GM21360 (cell line): ENCODE measurements at regions not wholly inside any gene's neighbourhood (a gene's known extent, or its start where the extent isn't known, plus 50 kb on each side); places are given as distances from the start of the nearest gene placed in this dataset.

Experiments
- ATAC-seq: cut with Tn5 transposase; IDR thresholded peaks from one replicate; pipeline ENCODE4 v1.9.1; 2021; ENCODE audit warnings: mild to moderate bottlenecking, moderate library complexity; ENCODE audit not compliant: unreplicated experiment

DNA sequence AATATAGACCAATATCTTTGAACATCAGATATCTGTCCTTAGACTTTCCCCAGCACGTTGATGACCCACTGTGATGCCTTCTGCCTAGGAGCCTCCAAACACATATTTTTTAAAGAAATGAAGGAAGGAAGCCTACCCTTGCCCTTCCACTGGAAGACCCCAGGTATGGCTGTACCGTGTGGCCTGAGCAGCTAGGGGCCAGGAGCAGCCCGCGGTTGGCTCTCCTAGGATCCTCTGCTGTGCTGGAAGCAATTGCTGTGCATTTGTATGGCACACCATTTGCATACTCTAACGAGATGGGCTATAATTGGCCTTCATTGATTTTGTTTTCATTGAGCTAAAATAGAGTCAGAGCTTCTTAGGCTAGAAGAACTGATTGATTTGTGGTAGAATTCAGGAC, 128.8 kb downstream of the GPAT3 start:
- no peak for ATAC-seq

- no peak for ATAC-seq
These were observed 128.2 kb downstream of the GPAT3 start for GRCh38 chr4:83664071-83664470.

DNA sequence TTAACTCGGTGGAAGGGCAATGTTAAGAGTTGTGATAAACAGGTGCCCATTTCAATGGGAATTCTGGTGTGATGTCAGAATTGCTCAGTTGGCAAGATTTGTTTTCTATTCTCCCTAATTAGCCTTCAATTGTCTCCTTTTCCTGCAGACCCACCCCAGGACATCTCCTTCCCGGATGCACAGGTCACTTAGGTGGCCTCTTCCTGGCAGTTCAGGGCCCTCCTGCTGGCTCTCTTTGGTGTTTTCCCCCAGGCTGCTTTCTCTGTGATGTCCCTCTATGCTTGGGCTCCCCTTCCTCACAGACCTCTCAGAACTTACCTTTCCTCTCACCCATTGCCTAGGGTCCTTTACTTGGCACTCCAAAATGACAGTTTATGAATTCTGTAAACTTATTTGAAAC, 126.3 kb downstream of the GPAT3 start:
- ATAC-seq: no peak

DNA sequence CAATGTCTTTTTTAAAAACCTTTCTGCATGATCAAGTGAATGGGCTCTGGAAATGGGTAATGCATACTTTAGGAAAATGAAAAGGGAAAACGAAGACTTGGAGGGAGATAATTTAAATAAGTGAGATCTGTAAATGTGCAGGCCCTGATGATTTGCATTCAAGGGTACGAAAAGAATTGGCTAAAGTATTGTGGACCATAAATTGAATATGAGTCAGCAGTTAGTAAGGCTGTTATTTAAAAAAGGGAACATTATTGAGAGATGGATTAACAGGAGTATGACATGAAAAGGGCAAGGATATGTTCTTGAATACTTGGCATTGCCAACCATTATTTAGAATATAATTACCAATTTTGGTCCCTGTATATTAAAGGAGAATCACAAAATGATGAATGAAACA, 125.5 kb downstream of the GPAT3 start:
- ATAC-seq: no peak

DNA sequence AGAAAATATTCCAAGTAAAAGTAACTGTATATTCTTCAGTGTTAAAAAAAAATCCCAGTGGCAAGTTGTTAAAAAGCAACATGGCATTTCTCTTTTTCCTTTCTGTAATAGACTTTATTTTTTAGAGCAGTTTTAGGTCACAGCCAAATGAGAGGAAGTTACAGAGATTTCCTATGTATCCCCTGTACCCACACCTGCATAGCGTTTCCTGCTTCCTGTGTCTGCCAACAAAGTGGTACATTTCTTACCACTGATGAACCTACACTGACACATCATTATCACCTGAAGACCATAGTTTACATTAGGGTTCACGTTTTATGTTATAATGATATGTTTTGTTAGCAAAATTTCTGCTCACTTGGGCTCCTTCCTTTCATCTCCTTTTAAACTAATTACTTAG, 124.7 kb downstream of the GPAT3 start:
- no peak for ATAC-seq

DNA sequence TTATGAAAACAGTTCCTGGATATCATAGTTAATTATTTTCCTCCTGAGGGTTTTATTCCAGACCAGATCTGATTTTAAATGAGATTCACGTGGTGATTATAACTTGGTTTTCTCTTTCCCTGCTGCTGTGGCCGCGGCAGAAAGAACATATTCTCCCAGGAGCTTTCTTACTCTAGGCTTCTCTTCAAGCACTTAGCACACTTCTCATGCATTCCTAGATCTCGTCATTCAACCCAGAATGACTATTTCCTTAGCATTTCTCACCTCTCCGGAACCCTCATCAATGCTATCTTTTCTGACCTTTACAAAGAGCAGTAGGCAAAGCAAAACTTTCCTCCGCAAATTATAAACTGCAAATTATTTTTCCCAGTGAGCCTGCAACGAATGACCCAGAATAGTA, 122.9 kb downstream of the GPAT3 start:
- no peak for ATAC-seq

DNA sequence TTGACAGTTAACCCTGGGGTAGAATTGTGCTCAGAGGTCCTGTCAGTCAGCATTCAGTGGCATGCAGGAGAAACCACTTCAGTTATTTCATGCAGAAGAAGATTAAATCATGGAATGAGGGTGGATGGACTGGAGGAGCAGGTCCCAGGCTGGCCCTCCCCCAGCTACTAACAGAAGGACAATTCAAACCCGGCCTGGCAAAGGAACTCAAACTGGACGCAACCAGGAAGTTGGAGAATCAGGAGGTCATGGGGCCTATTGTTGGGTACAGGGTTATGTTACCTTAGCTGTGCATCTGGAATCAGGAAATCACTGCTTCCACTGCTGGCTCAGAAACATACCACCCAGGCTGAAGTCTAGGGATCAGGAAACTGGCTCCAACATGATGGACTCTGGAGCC, 121.4 kb downstream of the GPAT3 start:
- ATAC-seq: no peak
